ENCODE measurements at regions not wholly inside any gene's neighbourhood (a gene's known extent, or its start where the extent isn't known, plus 50 kb on each side); places are given as distances from the start of the nearest gene placed in this dataset.

DNA sequence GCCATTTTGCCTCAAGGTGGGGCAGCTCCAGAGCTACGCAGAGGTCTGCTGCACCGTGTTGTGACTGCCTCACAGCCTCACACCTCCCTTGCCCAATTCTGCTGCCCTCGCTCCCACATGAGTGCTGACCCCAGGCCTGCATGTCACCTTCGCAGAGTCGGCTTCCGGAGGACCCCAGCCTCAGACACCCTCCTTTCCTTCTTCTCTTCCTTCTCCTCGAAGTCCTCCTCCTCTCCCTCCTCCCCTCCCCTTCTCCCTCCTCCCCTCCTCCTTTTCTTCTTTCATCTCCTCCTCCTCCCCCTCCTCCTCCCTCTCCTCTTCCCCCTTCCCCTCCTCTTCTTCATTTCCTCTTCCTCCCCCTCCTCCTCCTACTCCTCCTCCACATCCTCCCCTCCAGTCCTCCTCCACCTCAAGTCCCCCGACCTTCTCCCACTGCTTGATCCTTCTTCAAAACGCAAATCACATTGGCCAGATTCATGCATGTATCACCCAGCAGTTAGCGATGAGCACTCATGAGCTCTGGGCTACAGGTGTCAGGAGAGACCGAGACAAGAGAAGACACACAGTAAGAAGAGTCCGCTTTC lies 243.8 kb downstream of the RBFOX3 start:
- no peak for DNase-seq

DNA sequence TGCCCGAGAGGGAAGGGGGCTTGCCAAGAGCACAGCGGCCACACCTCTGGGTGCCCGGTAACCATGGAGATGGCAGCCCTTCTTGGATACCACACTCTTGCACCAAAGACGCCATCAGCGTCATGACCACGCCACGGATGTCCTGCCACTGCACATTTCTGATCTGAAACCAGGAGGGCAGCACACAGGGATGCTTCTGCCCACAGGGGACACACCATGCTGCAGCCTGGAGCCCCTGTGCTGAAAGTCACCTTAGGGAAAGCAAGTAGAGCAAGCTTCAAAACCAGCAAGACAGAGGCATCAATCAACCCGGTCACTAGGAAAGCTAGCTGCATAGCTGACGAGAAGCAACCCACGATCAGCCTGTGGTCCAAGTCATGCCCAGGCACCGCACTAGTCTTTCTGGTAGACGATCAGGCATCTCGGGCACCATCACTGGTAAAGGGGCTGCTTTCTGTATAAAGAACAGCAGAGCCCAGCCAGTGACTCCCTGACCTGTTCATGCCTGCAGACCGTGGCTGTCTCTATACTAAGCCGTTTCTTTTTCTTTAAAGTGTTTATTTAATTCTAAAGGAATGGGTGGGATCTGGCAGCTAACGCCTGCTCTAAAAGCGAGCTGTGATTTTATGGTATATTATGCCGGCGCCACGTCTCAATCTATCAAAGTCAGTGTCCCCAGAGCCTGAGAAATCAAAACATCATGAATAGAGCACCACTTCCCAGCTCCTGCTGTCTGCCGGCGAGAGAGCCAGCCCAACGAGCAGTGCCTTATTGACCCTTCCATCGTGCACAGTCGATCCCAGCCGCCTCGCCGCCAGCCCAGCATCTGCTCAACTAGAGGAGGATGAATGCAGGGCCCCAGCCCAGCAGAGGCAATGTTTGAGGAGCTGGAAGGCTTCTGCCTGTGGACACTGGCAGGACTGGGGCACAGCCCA lies 244.7 kb downstream of the RBFOX3 start:
- peak; percentile 48 for DNase-seq

- no peak for DNase-seq
Observed at GRCh38 chr17:79365351-79365750, 245.5 kb downstream of the RBFOX3 start.

GRCh38 chr17:79364315-79365094 lies 246.3 kb downstream of the RBFOX3 start:
- DNase-seq = no peak

DNA sequence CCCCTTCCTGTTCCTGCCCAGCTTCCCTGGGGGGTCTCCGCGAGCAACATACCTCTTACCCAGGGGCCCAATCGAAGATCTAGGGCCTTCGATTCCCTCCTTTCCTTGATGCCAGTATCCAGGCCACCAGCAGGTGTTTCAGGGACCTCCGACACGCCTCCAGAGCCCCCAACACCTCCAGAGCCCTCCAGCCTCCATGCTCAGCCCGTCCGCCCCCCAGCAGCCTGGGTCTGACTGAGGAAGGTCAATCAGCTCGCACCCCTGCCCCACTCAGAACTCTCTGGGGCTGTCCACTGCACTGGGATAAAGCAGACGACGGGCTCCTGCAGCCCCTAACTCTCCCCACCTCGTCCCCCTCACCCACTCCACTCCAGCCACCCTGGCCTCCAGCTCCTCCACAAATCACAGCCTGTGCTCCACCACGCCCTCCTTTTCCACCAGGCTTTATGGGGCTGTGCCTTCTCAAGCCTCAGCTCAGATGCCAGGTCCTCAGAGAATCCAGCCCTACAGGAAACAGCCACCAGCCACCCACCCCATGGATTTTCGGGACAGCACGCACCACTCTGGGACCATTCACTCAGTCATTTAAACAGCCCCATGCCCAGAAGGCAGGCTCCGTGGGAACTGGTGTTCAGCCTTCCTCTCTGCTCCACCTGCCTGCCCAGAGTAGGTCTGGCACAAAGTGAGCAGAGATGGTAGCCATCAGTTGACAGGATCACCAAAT lies 247.1 kb downstream of the RBFOX3 start:
- DNase-seq = no peak

DNA sequence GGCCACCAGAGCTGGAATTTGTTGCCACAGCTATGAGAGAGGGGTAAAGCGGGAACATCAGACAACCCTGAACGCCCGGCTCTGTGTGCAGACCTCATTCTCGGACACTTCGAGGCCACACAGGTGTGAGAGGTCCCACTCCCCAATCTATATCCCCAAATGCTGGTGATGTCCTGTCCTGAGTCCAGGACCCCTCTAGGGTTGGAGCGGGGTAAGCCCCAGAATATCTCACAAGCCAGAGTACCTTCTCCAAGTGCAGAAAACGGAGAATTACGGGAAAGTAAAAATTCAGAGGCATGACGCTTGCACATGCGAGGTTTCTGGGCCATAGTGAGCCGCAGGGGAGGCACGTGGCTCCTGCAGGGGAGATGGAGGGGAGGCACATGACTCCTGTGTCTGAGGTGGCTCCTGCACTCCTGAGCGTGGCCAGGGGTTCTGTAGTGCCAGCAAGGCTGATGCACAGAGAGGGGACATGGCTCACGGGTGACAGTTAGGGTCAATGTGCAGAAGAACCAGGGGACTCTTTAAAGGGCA lies 248.0 kb downstream of the RBFOX3 start:
- DNase-seq = no peak

DNA sequence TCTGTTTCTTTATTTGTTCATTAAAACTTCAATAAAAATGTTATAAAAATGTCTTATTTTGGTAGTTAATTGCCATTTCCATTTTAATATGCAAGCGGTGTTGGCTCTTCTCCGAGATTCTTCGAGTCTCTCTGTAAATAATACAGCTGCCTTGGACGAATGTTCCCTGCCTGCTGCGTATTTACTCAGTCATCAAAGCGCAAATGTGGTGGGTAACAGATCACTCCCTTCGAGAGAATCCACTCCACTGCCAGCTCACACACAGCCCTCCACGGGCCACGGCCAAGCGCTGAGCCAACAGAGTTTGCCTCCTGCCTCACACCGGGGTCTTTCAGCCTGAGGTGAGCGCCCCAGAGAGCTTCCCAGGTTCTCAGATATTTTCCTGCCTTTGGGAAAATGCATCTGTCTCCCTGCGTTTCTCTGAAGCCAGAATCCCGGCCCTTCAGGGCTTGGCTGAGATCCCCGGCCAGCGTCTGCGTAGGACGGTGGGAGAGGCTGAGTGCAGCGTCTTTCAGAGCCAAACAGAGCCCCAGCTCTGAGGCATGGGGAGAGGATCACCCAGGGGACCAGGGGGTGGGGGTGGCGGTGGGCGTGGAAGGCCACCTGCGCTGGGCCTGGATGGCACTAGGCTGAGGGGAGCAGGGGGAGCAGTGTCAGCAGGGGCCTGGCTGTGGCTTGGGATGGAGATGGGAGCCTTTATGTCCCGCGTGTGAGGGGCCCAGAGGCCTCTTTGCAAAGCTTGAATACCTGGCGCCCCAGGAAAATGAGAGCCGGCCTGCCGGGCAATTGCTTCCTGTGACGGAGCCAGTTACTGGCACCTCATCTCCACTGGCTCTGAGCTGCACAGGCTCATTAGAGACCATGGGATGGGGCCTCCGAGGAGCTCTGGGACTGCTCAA lies 248.7 kb downstream of the RBFOX3 start:
- peak; percentile 46 for DNase-seq

DNA sequence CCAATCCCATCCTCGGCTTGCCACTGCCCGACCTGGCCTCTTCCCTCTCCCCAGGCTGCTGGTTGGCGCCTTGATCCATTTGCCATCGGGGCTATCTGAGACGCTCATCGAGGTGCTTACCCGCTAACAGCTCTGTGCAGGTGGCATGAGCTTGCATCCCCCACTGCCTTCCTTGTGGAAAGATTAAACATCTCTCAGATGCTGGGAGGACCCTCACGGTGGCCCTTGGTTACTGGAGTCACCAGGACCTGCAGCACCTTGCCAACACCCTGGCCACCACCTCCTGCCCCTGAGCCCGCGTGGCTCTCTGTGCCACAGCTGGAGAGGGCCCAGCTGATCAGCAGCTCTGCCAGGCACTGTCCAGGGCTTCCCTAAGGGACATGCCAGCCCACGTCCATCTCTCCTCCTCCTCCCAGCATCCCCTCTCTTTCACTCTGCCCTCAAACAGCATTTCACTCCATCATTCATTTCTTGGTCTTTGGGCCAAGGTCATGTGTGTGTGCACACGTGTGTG lies 249.6 kb downstream of the RBFOX3 start:
- no peak for DNase-seq

- no peak for DNase-seq
Observed at GRCh38 chr17:79360196-79360595, 250.7 kb downstream of the RBFOX3 start.

DNA sequence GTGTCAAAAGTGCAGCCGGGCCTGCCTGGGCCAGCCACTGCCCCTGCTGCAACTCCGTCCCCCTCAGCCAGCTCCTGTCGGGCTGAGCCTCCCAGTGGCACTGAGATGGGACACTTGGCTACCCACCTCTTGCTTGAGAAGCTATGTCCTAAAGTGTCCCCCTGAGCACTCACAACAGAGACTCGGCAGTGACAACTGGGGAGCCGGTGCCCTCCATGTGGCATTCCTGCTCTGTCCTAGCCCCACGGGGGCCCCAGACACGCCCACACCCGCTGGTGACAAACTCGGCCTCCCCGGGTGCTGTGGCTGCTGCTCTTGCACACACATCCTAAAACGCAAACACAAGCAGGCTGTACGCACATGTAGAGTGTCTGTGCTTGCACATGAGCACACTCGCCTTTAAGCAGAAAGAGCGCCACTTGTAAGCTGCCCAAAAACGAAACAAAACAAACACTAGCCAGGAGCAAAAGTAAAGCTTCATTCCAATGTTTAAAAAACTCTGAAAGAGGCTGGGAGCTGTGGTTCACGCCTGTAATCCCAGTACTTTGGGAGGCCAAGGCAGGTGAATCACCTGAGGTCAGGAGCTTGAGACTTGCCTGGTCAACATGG lies 253.9 kb downstream of the RBFOX3 start:
- no peak for DNase-seq

DNA sequence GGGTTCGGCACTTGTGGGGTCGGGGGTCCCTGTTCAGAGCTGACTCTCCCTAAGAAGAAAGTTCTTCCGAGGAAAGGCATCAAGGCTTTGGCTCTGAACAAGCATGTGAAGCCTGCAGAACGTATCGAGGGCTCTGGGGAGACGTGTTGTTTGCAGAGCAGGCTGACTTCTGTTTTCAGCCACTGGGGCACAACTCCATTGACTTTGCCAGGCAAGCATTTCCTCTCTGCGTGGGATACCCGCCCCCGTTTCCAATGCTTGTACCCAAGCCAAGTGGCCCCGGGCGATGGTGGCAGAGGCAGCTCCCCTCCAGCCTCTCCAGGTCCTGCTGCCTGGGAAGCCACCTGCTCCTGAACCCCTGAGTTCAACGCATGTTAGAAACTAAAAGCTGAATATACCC lies 255.7 kb downstream of the RBFOX3 start:
- DNase-seq = no peak

GRCh38 chr17:79354173-79354820 lies 256.6 kb downstream of the RBFOX3 start:
- no peak for DNase-seq

DNA sequence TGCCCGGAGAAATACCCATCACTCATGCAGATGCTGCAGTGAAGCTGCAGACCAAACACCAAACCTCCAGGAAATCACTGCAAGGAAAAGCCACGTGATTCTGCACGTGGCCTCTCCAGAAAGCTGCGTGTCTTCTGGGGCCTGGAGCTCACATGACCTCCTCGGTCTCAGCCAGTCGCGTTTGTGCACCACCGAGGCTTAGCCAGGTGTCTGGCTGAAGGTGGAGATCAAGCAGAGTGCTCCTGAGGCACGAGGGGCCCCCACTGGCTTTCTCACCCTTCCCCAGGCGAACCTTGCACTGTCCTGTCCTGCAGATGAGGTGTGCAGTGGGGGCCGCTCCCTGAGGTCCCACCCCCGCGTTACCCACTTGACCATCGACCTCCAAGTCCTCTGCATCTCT lies 257.3 kb downstream of the RBFOX3 start:
- no peak for DNase-seq

GRCh38 chr17:79353016-79353415 lies 257.8 kb downstream of the RBFOX3 start:
- no peak for DNase-seq

DNA sequence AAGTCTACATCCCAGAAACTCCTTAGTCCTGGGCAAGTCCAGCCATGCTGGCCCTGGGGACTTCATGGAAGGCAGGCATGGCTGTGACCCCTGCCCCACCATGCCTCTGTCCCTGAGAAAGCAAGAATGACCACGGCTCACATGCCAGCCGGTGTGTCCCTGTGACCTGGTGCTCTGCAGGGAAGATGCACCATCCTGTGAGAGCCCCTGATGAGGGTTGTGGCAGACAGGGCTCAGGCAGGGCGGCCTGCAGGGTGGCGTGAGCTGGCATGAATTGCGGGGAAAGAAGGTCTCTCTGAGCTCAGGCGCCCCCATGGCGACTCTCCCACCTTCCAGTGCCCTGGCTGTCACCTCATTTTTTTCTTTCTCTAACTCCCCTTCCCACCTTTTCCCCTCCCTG lies 260.3 kb downstream of the RBFOX3 start:
- no peak for DNase-seq

DNA sequence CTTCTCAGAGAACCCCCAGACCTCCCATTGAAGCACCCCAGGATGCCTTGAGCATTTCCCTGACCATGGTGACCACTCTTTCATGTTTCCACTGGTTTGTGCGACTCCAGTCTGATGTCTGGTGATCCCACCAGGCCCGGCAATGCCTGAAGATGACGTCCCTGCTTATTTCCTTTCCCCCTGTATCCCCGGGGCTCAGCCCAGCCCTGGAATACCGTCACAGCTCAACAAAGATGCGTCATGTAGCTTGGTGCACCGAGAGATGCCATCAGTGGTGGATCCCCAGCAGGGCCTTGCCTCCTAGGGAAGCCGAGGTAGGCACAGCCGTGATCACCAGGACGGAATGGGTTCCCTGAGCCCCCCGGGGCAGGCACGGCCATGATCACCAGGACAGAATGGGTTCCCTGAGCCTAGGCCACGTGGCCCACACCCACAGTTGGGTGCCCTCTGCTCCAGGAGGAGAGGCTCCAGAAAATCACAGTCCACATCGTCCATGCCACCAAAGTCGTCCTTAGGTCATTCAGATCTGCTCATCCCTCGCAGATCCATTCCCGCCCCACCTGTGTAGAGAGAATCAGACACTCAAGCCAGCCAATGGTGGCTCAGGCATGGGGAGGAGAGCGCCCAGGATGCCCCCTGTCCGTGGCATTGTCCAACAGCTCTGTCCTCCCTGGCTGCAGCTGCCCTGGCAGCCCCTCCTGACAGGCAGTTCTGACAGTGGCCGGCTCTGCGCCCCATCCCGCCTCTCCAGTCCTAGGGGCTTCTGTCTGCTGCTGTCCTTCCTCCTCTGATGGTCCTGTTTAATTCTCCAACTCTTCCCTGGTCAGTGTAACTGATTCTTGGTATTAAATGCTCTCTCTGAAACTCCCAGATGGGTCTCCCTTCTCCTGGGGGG lies 261.1 kb downstream of the RBFOX3 start:
- no peak for DNase-seq

GRCh38 chr17:79342376-79342775 lies 267.8 kb downstream of the ENGASE start:
- no peak for DNase-seq

GRCh38 chr17:79341816-79342215 lies 267.2 kb downstream of the ENGASE start:
- no peak for DNase-seq
